HEK293 (cell line): ENCODE measurements at regions not wholly inside any gene's neighbourhood (a gene's known extent, or its start where the extent isn't known, plus 50 kb on each side); places are given as distances from the start of the nearest gene placed in this dataset.
"Not testable (repeated sequence)": the region's sequence is repeated elsewhere in the genome, so short reads cannot be mapped to it uniquely, and the experiment has no call there.

Source experiments
- CTCF ChIA-PET: fragments of 350-600 bp; formaldehyde crosslinking; extraction: SDS; loops from one replicate; lab custom pipeline; 2021; ENCODE audit warnings: antibody characterized with exemption; lab: Yijun Ruan, JAX
- POLR2A ChIA-PET: fragments of 300-600 bp; formaldehyde crosslinking; extraction: SDS; loops from one replicate; lab custom pipeline; 2020; ENCODE audit warnings: antibody characterized with exemption, inconsistent platforms; lab: Yijun Ruan, JAX
- H3K27ac ChIP-seq: fragments of 200-500 bp; sonication (Bioruptor generic); 2 replicates; pipeline ENCODE4 v1.5.1; 2014; ENCODE audit warnings: low read depth, low read length, control low read depth, inconsistent platforms; ENCODE audit errors: extremely low read depth
- H3K36me3 ChIP-seq, 2 experiments: fragments of 200-500 bp in 1 of 2; sonication (Bioruptor generic) in 1 of 2; 1 replicate in 1 of 2; 2 replicates in 1 of 2; pipeline ENCODE4 v1.5.1; 2014 to 2017; ENCODE audit warnings: inconsistent platforms in 2 of 2, low read length in 2 of 2; ENCODE audit not compliant: control insufficient read depth in 2 of 2, insufficient read depth in 1 of 2
- H3K4me1 ChIP-seq: fragments of 200-500 bp; sonication (Bioruptor generic); 2 replicates; pipeline ENCODE4 v1.5.1; 2014; ENCODE audit warnings: mild to moderate bottlenecking, low read length, inconsistent platforms; ENCODE audit not compliant: control insufficient read depth, insufficient read depth
- H3K4me3 ChIP-seq: 2 replicates; pipeline ENCODE4 v1.5.1; 2011; ENCODE audit warnings: low read depth, mild to moderate bottlenecking, control low read depth, low read length, moderate library complexity
- H3K9me3 ChIP-seq: fragments of 200-500 bp; sonication (Bioruptor generic); 2 replicates; pipeline ENCODE4 v1.5.1; 2014; ENCODE audit warnings: low read depth, low read length, inconsistent platforms; ENCODE audit not compliant: control insufficient read depth, insufficient read depth
- EGR2 ChIP-seq: fragments of 450-650 bp; formaldehyde crosslinking; IDR thresholded peaks from 2 replicates; pipeline ENCODE4 v1.5.1; 2016; ENCODE audit warnings: low read depth, missing biosample characterization, missing genetic modification characterization
- KLF17 ChIP-seq: fragments of 450-650 bp; formaldehyde crosslinking; IDR thresholded peaks from 2 replicates; pipeline ENCODE4 v1.5.1; 2016; ENCODE audit warnings: missing biosample characterization, missing genetic modification characterization
- MYNN ChIP-seq: fragments of 450-650 bp; formaldehyde crosslinking; IDR thresholded peaks from 2 replicates; pipeline ENCODE4 v1.5.1; 2016; ENCODE audit warnings: missing biosample characterization, missing genetic modification characterization, borderline replicate concordance
- SP2 ChIP-seq: fragments of 450-650 bp; formaldehyde crosslinking; IDR thresholded peaks from 2 replicates; pipeline ENCODE4 v1.5.1; 2016; ENCODE audit warnings: missing biosample characterization, missing genetic modification characterization
- ZBTB49 ChIP-seq: fragments of 450-650 bp; formaldehyde crosslinking; IDR thresholded peaks from 2 replicates; pipeline ENCODE4 v1.5.1; 2016; ENCODE audit warnings: missing biosample characterization, missing genetic modification characterization, low read depth
- ZBTB8A ChIP-seq: fragments of 450-650 bp; formaldehyde crosslinking; IDR thresholded peaks from 2 replicates; pipeline ENCODE4 v1.5.1; 2016; ENCODE audit warnings: missing biosample characterization, missing genetic modification characterization
- ZFHX2 ChIP-seq: fragments of 450-650 bp; formaldehyde crosslinking; conservative IDR thresholded peaks from 2 replicates; pipeline ENCODE4 v1.5.1; 2016; ENCODE audit warnings: missing biosample characterization, missing genetic modification characterization
- ZNF112 ChIP-seq: fragments of 450-650 bp; formaldehyde crosslinking; IDR thresholded peaks from 2 replicates; pipeline ENCODE4 v1.5.0; 2017; ENCODE audit warnings: missing biosample characterization, missing genetic modification characterization
- ZNF133 ChIP-seq: fragments of 450-650 bp; formaldehyde crosslinking; IDR thresholded peaks from 2 replicates; pipeline ENCODE4 v1.5.1; 2016; ENCODE audit warnings: missing biosample characterization, missing genetic modification characterization
- ZNF214 ChIP-seq: fragments of 450-650 bp; formaldehyde crosslinking; IDR thresholded peaks from 2 replicates; pipeline ENCODE4 v1.5.1; 2017; ENCODE audit warnings: missing biosample characterization, mild to moderate bottlenecking, missing genetic modification characterization, borderline replicate concordance
- ZNF239 ChIP-seq: fragments of 450-650 bp; formaldehyde crosslinking; IDR thresholded peaks from 2 replicates; pipeline ENCODE4 v1.5.1; 2016; ENCODE audit warnings: missing biosample characterization, missing genetic modification characterization
- ZNF362 ChIP-seq: fragments of 450-650 bp; formaldehyde crosslinking; IDR thresholded peaks from 2 replicates; pipeline ENCODE4 v1.5.1; 2016; ENCODE audit warnings: missing biosample characterization, missing genetic modification characterization
- ZNF426 ChIP-seq: fragments of 450-650 bp; formaldehyde crosslinking; IDR thresholded peaks from 2 replicates; pipeline ENCODE4 v1.5.1; 2017; ENCODE audit warnings: missing biosample characterization, missing genetic modification characterization, mild to moderate bottlenecking, inconsistent platforms, moderate library complexity
- ZNF433 ChIP-seq: fragments of 450-650 bp; formaldehyde crosslinking; IDR thresholded peaks from 2 replicates; pipeline ENCODE4 v1.5.1; 2016; ENCODE audit warnings: missing biosample characterization, missing genetic modification characterization, low read depth
- ZNF560 ChIP-seq: fragments of 450-650 bp; formaldehyde crosslinking; IDR thresholded peaks from 2 replicates; pipeline ENCODE4 v1.5.1; 2017; ENCODE audit warnings: missing biosample characterization, missing genetic modification characterization, borderline replicate concordance
- ZNF629 ChIP-seq: fragments of 450-650 bp; formaldehyde crosslinking; IDR thresholded peaks from 2 replicates; pipeline ENCODE4 v1.5.1; 2017; ENCODE audit warnings: missing biosample characterization, missing genetic modification characterization
- ZNF791 ChIP-seq: fragments of 450-650 bp; formaldehyde crosslinking; IDR thresholded peaks from 2 replicates; pipeline ENCODE4 v1.5.1; 2016; ENCODE audit warnings: missing biosample characterization, missing genetic modification characterization
- ZNF792 ChIP-seq: fragments of 450-650 bp; formaldehyde crosslinking; IDR thresholded peaks from 2 replicates; pipeline ENCODE4 v1.5.1; 2016; ENCODE audit warnings: missing biosample characterization, missing genetic modification characterization
- TF ChIP-seq, protein P1 (sequence below): fragments of 450-650 bp; formaldehyde crosslinking; IDR thresholded peaks from 2 replicates; pipeline ENCODE4 v1.5.1; 2016; ENCODE audit warnings: missing biosample characterization, missing genetic modification characterization, borderline replicate concordance
- TF ChIP-seq, protein P2 (sequence below): fragments of 450-650 bp; formaldehyde crosslinking; optimal IDR thresholded peaks from 2 replicates; pipeline ENCODE3; 2016; ENCODE audit warnings: missing biosample characterization, mild to moderate bottlenecking, missing genetic modification characterization
- TF ChIP-seq, protein P3 (sequence below): fragments of 450-650 bp; formaldehyde crosslinking; IDR thresholded peaks from 2 replicates; pipeline ENCODE4 v1.5.1; 2016; ENCODE audit warnings: missing biosample characterization, missing genetic modification characterization, low read depth
- TF ChIP-seq, protein P4 (sequence below): fragments of 450-650 bp; IDR thresholded peaks from 2 replicates; pipeline ENCODE4 v1.5.1; 2018; ENCODE audit warnings: missing biosample characterization, mild to moderate bottlenecking, missing genetic modification characterization

DNA sequence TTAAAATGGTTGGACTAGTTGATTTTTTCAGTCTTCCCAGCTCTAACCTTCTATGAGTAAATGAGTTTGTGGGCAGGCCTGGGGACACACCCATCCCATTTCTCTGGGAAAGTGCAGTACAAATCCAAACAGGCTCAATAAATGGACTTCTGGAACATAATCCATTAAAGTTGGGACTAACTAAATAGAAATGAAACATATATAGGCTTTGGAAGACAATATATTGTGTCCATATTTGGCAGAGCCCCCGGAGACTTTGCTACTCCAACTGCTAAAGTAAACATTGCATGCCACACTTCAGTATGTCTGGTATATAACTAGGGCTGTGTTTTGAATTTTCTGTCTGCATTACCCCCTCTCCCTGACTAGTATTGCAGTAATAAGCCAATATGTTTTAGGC, 191.4 kb upstream of the DAB2 start (continued):
- TF ChIP-seq ZBTB49 (tag by site-specific recombination), result no peak
- no peak for TF ChIP-seq ZNF560 (tag by site-specific recombination)
- TF ChIP-seq ZNF133 (tag by site-specific recombination), result no peak
- TF ChIP-seq, protein P1, sequence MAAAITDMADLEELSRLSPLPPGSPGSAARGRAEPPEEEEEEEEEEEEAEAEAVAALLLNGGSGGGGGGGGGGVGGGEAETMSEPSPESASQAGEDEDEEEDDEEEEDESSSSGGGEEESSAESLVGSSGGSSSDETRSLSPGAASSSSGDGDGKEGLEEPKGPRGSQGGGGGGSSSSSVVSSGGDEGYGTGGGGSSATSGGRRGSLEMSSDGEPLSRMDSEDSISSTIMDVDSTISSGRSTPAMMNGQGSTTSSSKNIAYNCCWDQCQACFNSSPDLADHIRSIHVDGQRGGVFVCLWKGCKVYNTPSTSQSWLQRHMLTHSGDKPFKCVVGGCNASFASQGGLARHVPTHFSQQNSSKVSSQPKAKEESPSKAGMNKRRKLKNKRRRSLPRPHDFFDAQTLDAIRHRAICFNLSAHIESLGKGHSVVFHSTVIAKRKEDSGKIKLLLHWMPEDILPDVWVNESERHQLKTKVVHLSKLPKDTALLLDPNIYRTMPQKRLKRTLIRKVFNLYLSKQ (tag by site-specific recombination), result no peak
- TF ChIP-seq ZBTB8A (tag by site-specific recombination), result no peak
- TF ChIP-seq, protein P2, sequence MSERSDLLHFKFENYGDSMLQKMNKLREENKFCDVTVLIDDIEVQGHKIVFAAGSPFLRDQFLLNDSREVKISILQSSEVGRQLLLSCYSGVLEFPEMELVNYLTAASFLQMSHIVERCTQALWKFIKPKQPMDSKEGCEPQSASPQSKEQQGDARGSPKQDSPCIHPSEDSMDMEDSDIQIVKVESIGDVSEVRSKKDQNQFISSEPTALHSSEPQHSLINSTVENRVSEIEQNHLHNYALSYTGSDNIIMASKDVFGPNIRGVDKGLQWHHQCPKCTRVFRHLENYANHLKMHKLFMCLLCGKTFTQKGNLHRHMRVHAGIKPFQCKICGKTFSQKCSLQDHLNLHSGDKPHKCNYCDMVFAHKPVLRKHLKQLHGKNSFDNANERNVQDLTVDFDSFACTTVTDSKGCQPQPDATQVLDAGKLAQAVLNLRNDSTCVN (tag by site-specific recombination), result no peak

- H3K4me1 ChIP-seq, result peaks cover 12% of the 10 kb centered on the region
- peak; percentile 71; the same call in 1 of the 2 replicates for TF ChIP-seq KLF17 (tag by site-specific recombination)
- peak; percentile 31; the same call in 1 of the 2 replicates for TF ChIP-seq EGR2
- peak; percentile 26; the same call in 1 of the 2 replicates for TF ChIP-seq ZFHX2 (tag by site-specific recombination)
- H3K27ac ChIP-seq, CTCF ChIA-PET, H3K36me3 ChIP-seq, POLR2A ChIA-PET, H3K9me3 ChIP-seq, H3K4me3 ChIP-seq: not testable (repeated sequence)
Observed at GRCh38 chr5:39611076-39611475, 186.3 kb upstream of the DAB2 start.

DNA sequence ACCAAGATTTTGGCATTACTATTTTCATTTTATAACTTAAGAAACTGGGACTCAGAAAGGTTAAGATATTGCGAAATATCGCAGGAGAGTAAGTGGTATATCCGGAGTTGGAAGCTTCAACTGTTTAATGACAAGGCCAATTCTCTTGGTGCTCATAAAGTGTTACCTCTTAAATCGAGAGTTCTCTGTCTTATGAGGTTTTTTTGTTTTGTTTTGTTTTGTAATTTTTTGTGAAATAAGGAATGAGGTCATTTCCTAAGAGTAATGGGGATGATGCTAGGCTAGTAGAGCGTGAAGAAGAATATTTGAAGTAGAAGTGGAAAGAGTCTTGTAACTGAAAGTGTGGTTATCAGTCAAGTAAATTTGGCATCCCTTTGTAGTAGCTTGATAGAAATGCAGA, 183.2 kb upstream of the DAB2 start:
- H3K27ac ChIP-seq, result no peak overlapping the region
- H3K4me3 ChIP-seq, result no peak overlapping the region
- peaks cover 10% of the 10 kb centered on the region; the same call in 1 of the 2 replicates for H3K4me1 ChIP-seq
- ChIA-PET POLR2A (no interaction called here), CTCF (interaction anchor here (0.7 kb wide), 1 partner anchor 340 kb away, joined by 7 read pairs; no protein-coding TSS in a partner anchor)
- no peaks in the 10 kb centered on the region for H3K9me3 ChIP-seq
- no peaks in the 10 kb centered on the region for H3K36me3 ChIP-seq
- TF ChIP-seq ZNF426 (tag by site-specific recombination) (no peak), MYNN (tag by site-specific recombination) (no peak), ZNF239 (no peak), ZNF629 (peak; percentile 18; the same call in 1 of the 2 replicates), ZNF362 (tag by site-specific recombination) (no peak), ZNF112 (no peak), ZNF214 (tag by site-specific recombination) (no peak), ZNF792 (tag by site-specific recombination) (no peak), SP2 (tag by site-specific recombination) (no peak), ZNF433 (tag by site-specific recombination) (no peak), ZNF791 (tag by site-specific recombination) (no peak)
- TF ChIP-seq, protein P3, sequence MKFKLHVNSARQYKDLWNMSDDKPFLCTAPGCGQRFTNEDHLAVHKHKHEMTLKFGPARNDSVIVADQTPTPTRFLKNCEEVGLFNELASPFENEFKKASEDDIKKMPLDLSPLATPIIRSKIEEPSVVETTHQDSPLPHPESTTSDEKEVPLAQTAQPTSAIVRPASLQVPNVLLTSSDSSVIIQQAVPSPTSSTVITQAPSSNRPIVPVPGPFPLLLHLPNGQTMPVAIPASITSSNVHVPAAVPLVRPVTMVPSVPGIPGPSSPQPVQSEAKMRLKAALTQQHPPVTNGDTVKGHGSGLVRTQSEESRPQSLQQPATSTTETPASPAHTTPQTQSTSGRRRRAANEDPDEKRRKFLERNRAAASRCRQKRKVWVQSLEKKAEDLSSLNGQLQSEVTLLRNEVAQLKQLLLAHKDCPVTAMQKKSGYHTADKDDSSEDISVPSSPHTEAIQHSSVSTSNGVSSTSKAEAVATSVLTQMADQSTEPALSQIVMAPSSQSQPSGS (tag by site-specific recombination), result peak; percentile 79
- TF ChIP-seq, protein P4, sequence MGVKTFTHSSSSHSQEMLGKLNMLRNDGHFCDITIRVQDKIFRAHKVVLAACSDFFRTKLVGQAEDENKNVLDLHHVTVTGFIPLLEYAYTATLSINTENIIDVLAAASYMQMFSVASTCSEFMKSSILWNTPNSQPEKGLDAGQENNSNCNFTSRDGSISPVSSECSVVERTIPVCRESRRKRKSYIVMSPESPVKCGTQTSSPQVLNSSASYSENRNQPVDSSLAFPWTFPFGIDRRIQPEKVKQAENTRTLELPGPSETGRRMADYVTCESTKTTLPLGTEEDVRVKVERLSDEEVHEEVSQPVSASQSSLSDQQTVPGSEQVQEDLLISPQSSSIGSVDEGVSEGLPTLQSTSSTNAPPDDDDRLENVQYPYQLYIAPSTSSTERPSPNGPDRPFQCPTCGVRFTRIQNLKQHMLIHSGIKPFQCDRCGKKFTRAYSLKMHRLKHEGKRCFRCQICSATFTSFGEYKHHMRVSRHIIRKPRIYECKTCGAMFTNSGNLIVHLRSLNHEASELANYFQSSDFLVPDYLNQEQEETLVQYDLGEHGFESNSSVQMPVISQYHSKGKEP (tag by site-specific recombination), result no peak
